ENCODE measurements at regions not wholly inside any gene's neighbourhood (a gene's known extent, or its start where the extent isn't known, plus 50 kb on each side); places are given as distances from the start of the nearest gene placed in this dataset.

GRCh38 chr16:22663389-22664064 is 150.4 kb upstream of the HS3ST2 start:
- no peak overlapping the region for H2BK20ac ChIP-seq (ENCODE audit: low read depth, low read length)
- H3K4me3 ChIP-seq (ENCODE audit: insufficient read depth, low read depth, low read length) = no peak overlapping the region
- no peak overlapping the region for H3K9ac ChIP-seq (ENCODE audit: low read depth, low read length)
- no peak for DNase-seq
- no peak overlapping the region for H2BK120ac ChIP-seq (ENCODE audit: low read depth, low read length)
- H2AFZ ChIP-seq (replicated peaks; ENCODE audit: low read length, poor library complexity) = peak overlapping the region; percentile 1
- no peak overlapping the region for H3K14ac ChIP-seq (replicated peaks; ENCODE audit: low read depth, low read length)
- 66% methylated on average over 5 of the region's 6 CpGs; no CpG with 5 or more reads in 1 of the 2 experiments for WGBS, 2 experiments (ENCODE audit: extremely low coverage in 2 of 2, insufficient read length in 1 of 2)
- H3K9me1 ChIP-seq (ENCODE audit: insufficient read depth, low read length) = no peaks in the 10 kb centered on the region
- no peak overlapping the region for H2AK5ac ChIP-seq (ENCODE audit: low read depth, low read length)
- H3K18ac ChIP-seq (ENCODE audit: low read depth, low read length) = no peak overlapping the region
- no peaks in the 10 kb centered on the region for H3K4me1 ChIP-seq (ENCODE audit: control insufficient read depth, insufficient read depth, low read length)
- H3K56ac ChIP-seq (ENCODE audit: extremely low read depth, insufficient read depth, low read length) = no peak overlapping the region
- H3K4ac ChIP-seq (ENCODE audit: low read depth, low read length) = no peak overlapping the region
- TF ChIP-seq FOS (IDR thresholded peaks at IDR 0.05; ENCODE audit: low read depth, low read length) (no peak), CEBPB (IDR thresholded peaks at IDR 0.05; ENCODE audit: low read depth, low read length) (no peak), CTCF (conservative IDR thresholded peaks at IDR 0.05; ENCODE audit: low read depth, low read length) (no peak), SMC3 (IDR thresholded peaks at IDR 0.05; ENCODE audit: low read depth, low read length) (no peak), RCOR1 (IDR thresholded peaks at IDR 0.05; ENCODE audit: insufficient replicate concordance, low read length) (no peak)
- ChIA-PET CTCF (interaction anchor here (1.6 kb wide), 1 partner anchor 10 kb away, joined by 3 read pairs; no protein-coding TSS in a partner anchor), POLR2A (ENCODE audit: unreplicated experiment) (no interaction called here)
- H3K23ac ChIP-seq (ENCODE audit: low read depth, low read length) = no peak overlapping the region
- H4K5ac ChIP-seq (ENCODE audit: low read depth, low read length) = no peak overlapping the region
- H2BK15ac ChIP-seq (ENCODE audit: low read depth, low read length) = no peak overlapping the region
- H3K79me1 ChIP-seq (ENCODE audit: low read depth in 1 of 2, low read length in 2 of 2) = no peaks in the 10 kb centered on the region
- H2AK9ac ChIP-seq (replicated peaks; ENCODE audit: low read depth, low read length, poor library complexity) = no peak overlapping the region
- no peak overlapping the region for H3K27ac ChIP-seq (ENCODE audit: insufficient read depth, low read length)
- ATAC-seq (ENCODE audit: low read depth) = no peak
- no peak overlapping the region for H4K8ac ChIP-seq (ENCODE audit: low read depth in 2 of 2, low read length in 2 of 2)
- BruUV-seq (replicated peaks) = no TSS peak
- in situ Hi-C loops (cut with MboI; ENCODE audit: low sequenced_read_pairs) = no loop called here
- no peak overlapping the region for H2BK5ac ChIP-seq (ENCODE audit: low read depth, low read length, poor library complexity, severe bottlenecking)
- H3K27me3 ChIP-seq (ENCODE audit: control insufficient read depth, insufficient read depth, low read length) = peaks cover 31% of the 10 kb centered on the region
- intact Hi-C loops (cut with micrococcal nuclease) = no loop called here
- no peak overlapping the region for H3K4me2 ChIP-seq (ENCODE audit: low read depth, low read length)
- dilution Hi-C loops (cut with HindIII; ENCODE audit: low sequenced_read_pairs, unreplicated experiment) = no loop called here
- H4K20me1 ChIP-seq (ENCODE audit: insufficient read depth, low read length) = no peaks in the 10 kb centered on the region
- H4K91ac ChIP-seq (ENCODE audit: insufficient read depth, low read depth, low read length) = no peak overlapping the region
- no peaks in the 10 kb centered on the region for H3K36me3 ChIP-seq (ENCODE audit: control insufficient read depth, insufficient read depth, low read length)
- peaks cover 4% of the 10 kb centered on the region; the same call in 1 of the 2 replicates for H3K9me3 ChIP-seq (ENCODE audit: control insufficient read depth, insufficient read depth, low read length)
